ENCODE measurements at regions not wholly inside any gene's neighbourhood (a gene's known extent, or its start where the extent isn't known, plus 50 kb on each side); places are given as distances from the start of the nearest gene placed in this dataset.

GRCh38 chr12:12016284-12017100 lies 54.2 kb upstream of the BCL2L14 start:
- no peak for TF ChIP-seq CTCF (IDR thresholded peaks at IDR 0.05 in 8 of 11, conservative IDR thresholded peaks at IDR 0.05 in 3 of 11)
- no peak for TF ChIP-seq POLR2A (IDR thresholded peaks at IDR 0.05)
- no peak for TF ChIP-seq POLR2AphosphoS5 (IDR thresholded peaks at IDR 0.05)

Data from spleen (tissue), 7 donors.